NCI-H2227 (cell line): ENCODE measurements at regions not wholly inside any gene's neighbourhood (a gene's known extent, or its start where the extent isn't known, plus 50 kb on each side); places are given as distances from the start of the nearest gene placed in this dataset.
"Not testable (repeated sequence)": the region's sequence is repeated elsewhere in the genome, so short reads cannot be mapped to it uniquely, and the experiment has no call there.

Source experiments
- DNase-seq: peaks from one replicate; lab custom pipeline; 2025; ENCODE audit not compliant: unreplicated experiment; lab: John Stamatoyannopoulos, UW

GRCh38 chr5:2071562-2071961, 188.8 kb upstream of the IRX4 start:
- DNase-seq: no peak

DNA sequence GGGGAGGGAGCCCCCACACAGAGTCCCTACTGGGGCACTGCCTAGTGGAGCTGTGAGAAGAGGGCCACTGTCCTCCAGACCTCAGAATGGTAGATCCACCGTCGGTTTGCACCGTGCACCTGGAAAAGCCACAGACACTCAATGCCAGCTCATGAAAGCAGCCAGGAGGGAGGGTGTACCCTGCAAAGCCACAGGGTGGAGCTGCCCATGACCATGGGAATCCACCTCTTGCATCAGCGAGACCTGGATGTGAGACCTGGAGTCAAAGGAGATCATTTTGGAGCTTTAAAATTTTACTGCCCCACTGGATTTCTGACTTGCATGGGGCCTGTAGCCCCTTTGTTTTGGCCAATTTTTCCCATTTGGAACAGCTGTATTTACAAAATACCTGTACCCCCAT, 188.1 kb upstream of the IRX4 start:
- not testable (repeated sequence) for DNase-seq

GRCh38 chr5:2068531-2068930, 185.8 kb upstream of the IRX4 start:
- no peak for DNase-seq

- DNase-seq: no peak
Observed at GRCh38 chr5:2066373-2066772, 183.6 kb upstream of the IRX4 start.

- DNase-seq: not testable (repeated sequence)
Observed at GRCh38 chr5:2063380-2063779, 180.7 kb upstream of the IRX4 start.

DNA sequence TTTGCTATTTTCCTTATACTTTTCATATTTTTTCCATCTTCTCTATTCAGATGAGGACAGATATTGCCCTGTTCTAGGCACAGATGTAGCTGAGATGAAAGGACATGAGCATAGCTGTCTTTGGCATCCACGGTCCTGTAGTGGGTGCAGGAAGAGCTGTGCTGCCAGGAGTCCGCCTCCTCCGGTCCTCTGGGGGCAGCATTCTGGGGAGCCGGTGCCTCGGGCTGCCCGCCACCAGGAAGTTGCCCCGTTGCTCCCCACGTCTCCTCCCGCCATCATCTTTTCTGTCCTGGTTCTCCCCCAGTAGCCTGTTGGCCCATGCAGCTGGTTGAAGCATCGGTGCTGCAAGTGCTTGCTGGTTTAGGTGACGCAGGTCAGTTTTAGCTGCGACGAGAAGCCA, 170.0 kb upstream of the IRX4 start:
- DNase-seq: no peak

DNA sequence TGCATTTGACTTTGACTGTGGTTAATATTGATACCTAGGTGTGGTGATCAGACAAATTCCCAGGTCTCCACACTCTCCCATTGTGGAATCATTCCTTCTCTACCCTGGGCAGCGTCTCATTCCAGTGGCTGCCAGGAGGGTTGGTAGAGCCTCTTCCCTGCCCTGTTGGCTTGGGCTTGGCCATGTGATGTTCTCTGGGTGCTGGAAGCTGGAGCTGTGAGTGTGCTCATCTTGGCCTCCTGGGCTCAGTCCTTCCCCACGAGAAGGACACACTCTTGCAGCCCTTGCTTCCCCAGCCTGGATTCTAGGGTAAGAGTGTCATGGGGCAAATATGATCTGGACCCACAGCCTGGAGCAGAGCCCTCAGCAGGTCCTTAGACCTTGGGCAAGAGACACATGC, 167.2 kb upstream of the IRX4 start:
- no peak for DNase-seq

- no peak for DNase-seq
Observed at GRCh38 chr5:2048664-2049063, 165.9 kb upstream of the IRX4 start.

- DNase-seq: no peak
Observed at GRCh38 chr5:2047341-2047927, 164.7 kb upstream of the IRX4 start.

DNA sequence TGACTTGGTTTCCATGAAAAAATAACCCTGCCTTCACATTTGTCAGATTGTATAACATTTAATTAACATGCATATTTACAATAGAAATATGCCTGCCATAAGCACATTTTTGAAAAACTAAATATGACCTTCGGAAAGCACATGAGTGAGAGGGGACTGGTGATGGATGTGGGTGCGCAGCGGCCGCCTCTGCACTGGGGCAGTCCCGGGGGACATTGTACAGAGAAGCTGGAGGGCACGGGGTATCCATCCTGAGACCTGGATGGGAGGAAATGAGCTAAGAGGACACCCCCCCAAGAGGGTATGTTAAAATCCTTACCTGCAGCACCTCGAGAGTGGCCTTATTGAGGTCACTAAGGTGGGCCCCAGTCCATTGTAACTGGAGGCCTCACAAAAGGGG, 161.3 kb upstream of the IRX4 start:
- DNase-seq: no peak

- DNase-seq: no peak
Observed at GRCh38 chr5:2039180-2039531, 156.4 kb upstream of the IRX4 start.

GRCh38 chr5:2038321-2039179, 155.8 kb upstream of the IRX4 start:
- peak; percentile 73 for DNase-seq

- no peak for DNase-seq
Observed at GRCh38 chr5:2036885-2037284, 154.2 kb upstream of the IRX4 start.

DNA sequence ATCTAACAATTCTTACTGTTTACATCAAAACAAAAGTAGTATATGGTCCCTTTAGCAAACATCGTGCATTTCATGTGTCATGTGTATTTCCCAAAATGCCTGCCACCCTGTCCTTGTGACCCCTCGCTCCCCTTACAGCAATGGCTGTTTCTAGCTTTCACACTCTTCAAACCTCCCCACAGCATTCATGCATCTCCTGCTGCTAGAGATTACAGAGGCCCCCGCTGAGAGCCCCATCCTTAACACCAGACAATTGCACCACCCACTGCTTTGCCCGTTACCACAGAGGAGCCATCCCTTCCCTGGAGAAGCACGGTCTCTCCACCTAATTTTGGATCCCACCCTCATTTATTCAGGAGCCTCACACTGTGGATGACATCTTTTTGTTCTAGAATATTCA, 149.7 kb upstream of the IRX4 start:
- no peak for DNase-seq

DNA sequence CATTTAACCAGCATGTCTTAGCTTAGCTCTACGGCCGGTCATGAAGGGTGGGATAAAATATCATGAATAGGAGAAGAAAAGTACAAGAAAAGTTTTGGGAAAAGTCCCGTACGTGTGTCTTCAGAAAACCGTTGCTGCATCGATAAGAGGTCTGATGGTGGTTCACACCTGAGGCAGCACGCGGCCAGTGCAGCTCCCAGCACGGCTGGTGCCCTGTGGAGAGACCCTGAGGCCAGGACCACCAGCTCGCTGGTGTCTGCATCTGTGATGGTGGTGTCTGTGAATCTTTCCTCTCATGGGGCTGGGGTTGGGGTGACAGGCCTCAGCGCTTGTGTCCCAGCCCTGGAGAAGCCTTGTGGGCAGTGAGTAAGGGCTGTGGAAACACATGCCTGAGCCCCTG, 148.9 kb upstream of the IRX4 start:
- no peak for DNase-seq

DNA sequence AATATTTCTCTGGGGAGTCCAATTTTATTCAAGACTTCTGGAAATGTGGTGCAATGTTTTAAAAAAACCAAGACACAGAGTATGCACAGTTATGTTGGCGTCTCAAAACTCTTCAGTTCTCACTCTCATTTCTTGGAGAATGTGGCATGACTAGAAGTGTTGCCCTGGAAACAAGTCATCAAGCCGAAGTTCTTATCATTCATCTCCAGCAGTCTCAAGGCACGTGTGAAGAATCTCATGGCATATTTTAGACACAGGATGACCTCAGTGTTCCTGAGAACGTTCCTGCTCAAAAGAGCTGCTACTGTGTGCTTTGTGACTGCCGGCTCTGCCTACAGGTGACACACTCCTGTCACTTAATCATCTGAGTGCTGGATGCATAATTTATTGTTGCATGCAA, 147.4 kb upstream of the IRX4 start:
- no peak for DNase-seq

GRCh38 chr5:2029206-2029605, 146.5 kb upstream of the IRX4 start:
- no peak for DNase-seq

DNA sequence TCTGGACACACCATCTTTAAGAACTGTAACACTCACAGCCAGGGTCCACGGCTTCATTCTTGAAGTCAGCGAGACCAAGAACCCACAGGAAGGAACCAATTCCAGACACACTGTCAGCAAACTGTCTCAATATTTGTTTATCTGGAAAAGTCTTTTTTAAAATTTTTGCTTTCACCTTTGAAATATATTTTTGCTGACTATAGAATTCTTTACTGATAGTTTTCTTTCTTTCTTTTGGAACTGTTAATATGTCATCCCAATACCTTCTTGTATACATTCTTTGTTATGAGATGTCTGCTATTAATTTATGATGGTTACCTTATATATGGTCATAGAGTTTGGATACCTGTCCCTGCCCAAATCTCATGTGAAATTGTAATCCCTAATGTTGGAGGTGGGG, 145.1 kb upstream of the IRX4 start:
- DNase-seq: no peak

- no peak for DNase-seq
Observed at GRCh38 chr5:2024986-2025721, 142.4 kb upstream of the IRX4 start.

GRCh38 chr5:2023196-2023595, 140.5 kb upstream of the IRX4 start:
- no peak for DNase-seq

DNA sequence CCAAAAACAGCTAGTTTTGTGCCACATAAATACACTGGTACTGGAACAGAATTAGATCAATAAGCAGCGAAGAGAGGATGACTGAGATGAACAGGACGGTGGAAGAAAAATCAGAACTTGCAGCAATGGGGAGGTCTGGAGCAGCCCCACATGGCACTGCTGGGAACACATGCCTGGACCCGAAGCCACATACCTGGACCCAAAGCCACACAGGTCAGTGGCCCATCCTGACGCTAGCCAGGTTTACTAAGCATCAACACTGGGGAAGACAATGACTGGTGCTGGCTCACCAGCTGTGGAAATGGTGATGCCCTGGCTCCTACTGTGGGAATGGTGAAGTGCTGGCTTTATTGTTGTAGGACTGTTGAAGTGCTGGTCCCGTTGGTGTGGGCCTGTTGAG, 139.7 kb upstream of the IRX4 start:
- no peak for DNase-seq

- no peak for DNase-seq
Observed at GRCh38 chr5:2021484-2022176, 138.9 kb upstream of the IRX4 start.
